OCI-LY7 (cell line): ENCODE measurements at regions not wholly inside any gene's neighbourhood (a gene's known extent, or its start where the extent isn't known, plus 50 kb on each side); places are given as distances from the start of the nearest gene placed in this dataset.

ENCODE experiments used
- BruUV-seq: library from RNA; stranded (reverse); fragments of 400-500 nt; replicated peaks from 2 replicates; lab custom pipeline; 2021; lab: Mats Ljungman, UMichigan
- CTCF ChIA-PET: fragments of 300-600 bp; sonication (Branson Sonifier 250); formaldehyde crosslinking; loops from one replicate; lab custom pipeline; 2022; ENCODE audit warnings: antibody characterized with exemption; ENCODE audit not compliant: unreplicated experiment; lab: Charles Lee
- POLR2A ChIA-PET: fragments of 300-600 bp; sonication (Branson Sonifier 250); formaldehyde crosslinking; loops from one replicate; lab custom pipeline; 2022; ENCODE audit warnings: antibody characterized with exemption; lab: Charles Lee
- DNase-seq: peaks from one replicate; pipeline ENCODE4 v3.0.0-alpha.2; 2015; ENCODE audit warnings: low spot score
- H2AFZ ChIP-seq: fragments of 200-600 bp; sonication (generic), shearing (Covaris generic); 2 replicates; pipeline ENCODE4 v1.6.1; 2014; ENCODE audit warnings: mild to moderate bottlenecking, antibody characterized with exemption, low read length, moderate library complexity
- H3K27ac ChIP-seq: fragments of 200-600 bp; sonication (generic); 2 replicates; pipeline ENCODE4 v1.5.1; 2014; ENCODE audit warnings: mixed run types, low read depth, mild to moderate bottlenecking, moderate library complexity, low read length, inconsistent platforms; ENCODE audit not compliant: poor library complexity, severe bottlenecking
- H3K36me3 ChIP-seq: fragments of 200-600 bp; sonication (generic); 2 replicates; pipeline ENCODE4 v1.6.1; 2014; ENCODE audit warnings: mild to moderate bottlenecking, antibody characterized with exemption, low read length, moderate library complexity, mixed read lengths; ENCODE audit not compliant: insufficient read depth
- H3K4me1 ChIP-seq: fragments of 200-600 bp; sonication (generic); 2 replicates; pipeline ENCODE4 v1.5.1; 2014; ENCODE audit warnings: mild to moderate bottlenecking, low read length; ENCODE audit not compliant: insufficient read depth, poor library complexity, severe bottlenecking
- H3K4me2 ChIP-seq: fragments of 200-600 bp; sonication (generic); 2 replicates; pipeline ENCODE4 v1.6.1; 2014; ENCODE audit warnings: mild to moderate bottlenecking, low read length
- H3K4me3 ChIP-seq: fragments of 200-600 bp; sonication (generic); 2 replicates; pipeline ENCODE4 v1.5.1; 2014; ENCODE audit warnings: mild to moderate bottlenecking, low read depth, low read length; ENCODE audit not compliant: poor library complexity, severe bottlenecking
- H3K79me2 ChIP-seq: fragments of 200-600 bp; sonication (generic); 2 replicates; pipeline ENCODE4 v1.6.1; 2016; ENCODE audit warnings: low read depth, mild to moderate bottlenecking, low read length, moderate library complexity, mixed read lengths; ENCODE audit not compliant: insufficient read depth
- H3K9me2 ChIP-seq: fragments of 200-600 bp; sonication (generic); 2 replicates; pipeline ENCODE4 v1.6.1; 2016; ENCODE audit warnings: mild to moderate bottlenecking, low read length, mixed read lengths; ENCODE audit not compliant: insufficient read depth
- H3K9me3 ChIP-seq: fragments of 200-600 bp; sonication (generic); 2 replicates; pipeline ENCODE4 v1.6.1; 2014; ENCODE audit warnings: mild to moderate bottlenecking, mixed run types, low read length, mixed read lengths
- H4K20me1 ChIP-seq: fragments of 200-600 bp; sonication (generic); 2 replicates; pipeline ENCODE4 v1.6.1; 2014; ENCODE audit warnings: mild to moderate bottlenecking, antibody characterized with exemption, low read length, moderate library complexity, mixed read lengths; ENCODE audit not compliant: insufficient read depth
- EZH2phosphoT487 ChIP-seq: fragments of 200-600 bp; sonication (generic); IDR thresholded peaks from 2 replicates; pipeline ENCODE4 v1.6.1; 2018; ENCODE audit warnings: low read depth, borderline replicate concordance, mild to moderate bottlenecking, mixed run types, antibody characterized with exemption, low read length, moderate library complexity, mixed read lengths
- intact Hi-C: fragments of 100-400 bp; cut with micrococcal nuclease; formaldehyde crosslinking; loops from one replicate; pipeline ENCODE4 v1.10.0; 2022; ENCODE audit not compliant: unreplicated experiment
- TF ChIP-seq, protein P1 (sequence below): fragments of 200-600 bp; sonication (generic); conservative IDR thresholded peaks from 2 replicates; pipeline ENCODE4 v1.5.1; 2014; ENCODE audit warnings: mild to moderate bottlenecking, antibody characterized with exemption, low read length, moderate library complexity, mixed read lengths

DNA sequence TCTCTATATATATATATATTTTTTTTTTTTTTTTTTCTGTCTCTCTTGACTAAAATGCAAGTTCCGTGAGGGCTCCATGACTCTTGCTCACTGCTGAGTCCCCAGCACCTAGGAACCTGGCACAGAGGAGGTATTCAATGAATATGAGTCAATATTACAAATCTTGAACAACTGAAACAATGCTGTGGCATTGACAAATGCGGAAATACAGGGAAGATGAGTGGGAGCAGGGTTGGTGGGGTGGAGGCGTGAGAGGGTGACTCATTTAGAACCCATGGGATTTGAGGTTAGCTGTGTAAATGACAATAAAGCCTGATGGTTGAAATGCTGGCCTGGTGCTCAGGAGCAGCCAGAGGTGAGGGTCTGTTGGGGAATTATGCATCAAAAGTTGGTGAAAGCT, 121.7 kb upstream of the FUT8 start:
- Histone ChIP-seq H3K9me2 (no peaks in the 10 kb centered on the region), H3K36me3 (0 out of 2 replicates have a peak, but pooled peaks cover 6% of the 10 kb centered on the region), H3K4me2 (no peak overlapping the region), H3K79me2 (peaks cover 9% of the 10 kb centered on the region; the same call in 1 of the 2 replicates), H3K27ac (peak overlapping the region; percentile 45), H4K20me1 (no peaks in the 10 kb centered on the region), H3K4me3 (no peak overlapping the region), H2AFZ (no peak overlapping the region), H3K4me1 (peaks cover 69% of the 10 kb centered on the region), H3K9me3 (no peaks in the 10 kb centered on the region)
- intact Hi-C loops, result no loop called here
- no peak for DNase-seq
- no TSS peak for BruUV-seq
- TF ChIP-seq, protein P1, sequence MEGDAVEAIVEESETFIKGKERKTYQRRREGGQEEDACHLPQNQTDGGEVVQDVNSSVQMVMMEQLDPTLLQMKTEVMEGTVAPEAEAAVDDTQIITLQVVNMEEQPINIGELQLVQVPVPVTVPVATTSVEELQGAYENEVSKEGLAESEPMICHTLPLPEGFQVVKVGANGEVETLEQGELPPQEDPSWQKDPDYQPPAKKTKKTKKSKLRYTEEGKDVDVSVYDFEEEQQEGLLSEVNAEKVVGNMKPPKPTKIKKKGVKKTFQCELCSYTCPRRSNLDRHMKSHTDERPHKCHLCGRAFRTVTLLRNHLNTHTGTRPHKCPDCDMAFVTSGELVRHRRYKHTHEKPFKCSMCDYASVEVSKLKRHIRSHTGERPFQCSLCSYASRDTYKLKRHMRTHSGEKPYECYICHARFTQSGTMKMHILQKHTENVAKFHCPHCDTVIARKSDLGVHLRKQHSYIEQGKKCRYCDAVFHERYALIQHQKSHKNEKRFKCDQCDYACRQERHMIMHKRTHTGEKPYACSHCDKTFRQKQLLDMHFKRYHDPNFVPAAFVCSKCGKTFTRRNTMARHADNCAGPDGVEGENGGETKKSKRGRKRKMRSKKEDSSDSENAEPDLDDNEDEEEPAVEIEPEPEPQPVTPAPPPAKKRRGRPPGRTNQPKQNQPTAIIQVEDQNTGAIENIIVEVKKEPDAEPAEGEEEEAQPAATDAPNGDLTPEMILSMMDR, result no peak
- TF ChIP-seq EZH2phosphoT487, result no peak
- CTCF ChIA-PET, result interaction anchor here (0.8 to 1.8 kb wide), 2 partner anchors 84 to 123 kb away, joined by 4 to 5 read pairs; no protein-coding TSS in a partner anchor
- POLR2A ChIA-PET, result interaction anchor here (1.2 to 12.5 kb wide), 3 partner anchors 12 to 121 kb away, joined by 3 to 160 read pairs (median 8); no protein-coding TSS in a partner anchor

DNA sequence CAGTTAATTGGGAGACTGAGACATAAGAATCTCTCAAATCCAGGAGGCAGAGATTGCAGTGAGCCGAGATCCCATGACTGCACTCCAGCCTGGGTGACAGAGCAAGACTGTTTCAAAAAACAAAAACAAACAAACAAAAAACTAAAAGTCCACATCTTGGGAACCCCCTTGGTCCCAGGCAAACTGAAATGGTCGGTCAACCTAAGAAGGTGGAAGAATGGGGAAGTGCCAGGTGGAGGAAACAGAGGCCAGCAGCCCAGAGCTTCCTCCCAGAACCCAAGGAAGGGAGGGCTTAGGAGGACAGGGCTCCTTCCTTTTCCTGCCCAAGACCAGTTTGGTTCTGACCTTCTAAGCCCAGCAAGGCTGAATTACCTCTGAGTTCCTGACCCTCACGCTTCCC, 121.0 kb upstream of the FUT8 start:
- DNase-seq, result no peak
- POLR2A ChIA-PET, result interaction anchor here (0.5 to 12.5 kb wide), 6 partner anchors 11 to 124 kb away, joined by 3 to 160 read pairs (median 5); no protein-coding TSS in a partner anchor
- H3K4me3 ChIP-seq, result no peak overlapping the region
- H3K4me2 ChIP-seq, result peak overlapping the region; percentile 19
- H3K9me2 ChIP-seq, result no peaks in the 10 kb centered on the region
- H3K4me1 ChIP-seq, result peaks cover 69% of the 10 kb centered on the region
- peak overlapping the region; percentile 45 for H3K27ac ChIP-seq
- intact Hi-C loops, result no loop called here
- H3K79me2 ChIP-seq, result peaks cover 9% of the 10 kb centered on the region; the same call in 1 of the 2 replicates
- no TSS peak for BruUV-seq
- H4K20me1 ChIP-seq, result no peaks in the 10 kb centered on the region
- peak overlapping the region; percentile 9; the same call in 1 of the 2 replicates for H2AFZ ChIP-seq
- CTCF ChIA-PET, result interaction anchor here (0.8 to 1.8 kb wide), 3 partner anchors 10 to 122 kb away, joined by 4 to 6 read pairs (median 5); no protein-coding TSS in a partner anchor
- TF ChIP-seq EZH2phosphoT487, result no peak
- TF ChIP-seq, protein P1, result no peak
- no peaks in the 10 kb centered on the region for H3K9me3 ChIP-seq
- 0 out of 2 replicates have a peak, but pooled peaks cover 6% of the 10 kb centered on the region for H3K36me3 ChIP-seq

DNA sequence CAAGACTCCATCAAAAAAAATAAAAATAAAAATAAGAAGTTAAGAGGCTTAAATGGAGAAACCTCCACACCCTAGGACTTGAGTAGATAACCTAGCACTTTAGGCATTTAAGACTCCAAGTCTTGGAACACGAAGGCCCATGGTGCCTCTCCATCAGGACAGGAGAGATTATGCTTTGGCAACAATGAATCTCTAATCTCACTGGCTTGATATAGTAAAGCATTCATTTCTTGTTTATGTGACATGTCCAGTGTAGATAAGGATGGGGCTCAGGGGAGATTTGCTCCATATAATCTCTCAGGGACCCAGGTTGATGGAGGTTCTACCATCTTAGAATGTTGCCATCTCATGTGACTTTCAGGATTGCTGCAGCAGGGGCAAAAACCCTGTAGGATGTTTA, 117.7 kb upstream of the FUT8 start:
- no peak overlapping the region for H3K27ac ChIP-seq
- H4K20me1 ChIP-seq, result no peaks in the 10 kb centered on the region
- H3K36me3 ChIP-seq, result 0 out of 2 replicates have a peak, but pooled peaks cover 6% of the 10 kb centered on the region
- CTCF ChIA-PET, result no interaction called here
- TF ChIP-seq EZH2phosphoT487, result no peak
- TF ChIP-seq, protein P1, result no peak
- H3K4me2 ChIP-seq, result no peak overlapping the region
- DNase-seq, result no peak
- intact Hi-C loops, result no loop called here
- no TSS peak for BruUV-seq
- no peaks in the 10 kb centered on the region for H3K9me3 ChIP-seq
- no peaks in the 10 kb centered on the region for H3K9me2 ChIP-seq
- peaks cover 9% of the 10 kb centered on the region; the same call in 1 of the 2 replicates for H3K79me2 ChIP-seq
- H3K4me1 ChIP-seq, result peaks cover 69% of the 10 kb centered on the region
- POLR2A ChIA-PET, result interaction anchor here (0.6 to 4.7 kb wide), 5 partner anchors 8 to 121 kb away, joined by 4 to 26 read pairs (median 6); no protein-coding TSS in a partner anchor
- no peak overlapping the region for H2AFZ ChIP-seq
- H3K4me3 ChIP-seq, result no peak overlapping the region
